NCI-H82 treated with DMSO at 0.1 percent for 48 hours (cell line): ENCODE measurements at regions not wholly inside any gene's neighbourhood (a gene's known extent, or its start where the extent isn't known, plus 50 kb on each side); places are given as distances from the start of the nearest gene placed in this dataset.

Experiments used
- DNase-seq: peaks from one replicate; lab custom pipeline; 2025; ENCODE audit not compliant: unreplicated experiment; lab: John Stamatoyannopoulos, UW

GRCh38 chr16:86210403-86211193 lies 299.7 kb upstream of the FOXF1 start:
- DNase-seq, result no peak

- no peak for DNase-seq
Measured at GRCh38 chr16:86211265-86211664, 299.1 kb upstream of the FOXF1 start.

GRCh38 chr16:86211800-86212199 lies 298.5 kb upstream of the FOXF1 start:
- no peak for DNase-seq

GRCh38 chr16:86212706-86213436 lies 297.5 kb upstream of the FOXF1 start:
- DNase-seq, result no peak

DNA sequence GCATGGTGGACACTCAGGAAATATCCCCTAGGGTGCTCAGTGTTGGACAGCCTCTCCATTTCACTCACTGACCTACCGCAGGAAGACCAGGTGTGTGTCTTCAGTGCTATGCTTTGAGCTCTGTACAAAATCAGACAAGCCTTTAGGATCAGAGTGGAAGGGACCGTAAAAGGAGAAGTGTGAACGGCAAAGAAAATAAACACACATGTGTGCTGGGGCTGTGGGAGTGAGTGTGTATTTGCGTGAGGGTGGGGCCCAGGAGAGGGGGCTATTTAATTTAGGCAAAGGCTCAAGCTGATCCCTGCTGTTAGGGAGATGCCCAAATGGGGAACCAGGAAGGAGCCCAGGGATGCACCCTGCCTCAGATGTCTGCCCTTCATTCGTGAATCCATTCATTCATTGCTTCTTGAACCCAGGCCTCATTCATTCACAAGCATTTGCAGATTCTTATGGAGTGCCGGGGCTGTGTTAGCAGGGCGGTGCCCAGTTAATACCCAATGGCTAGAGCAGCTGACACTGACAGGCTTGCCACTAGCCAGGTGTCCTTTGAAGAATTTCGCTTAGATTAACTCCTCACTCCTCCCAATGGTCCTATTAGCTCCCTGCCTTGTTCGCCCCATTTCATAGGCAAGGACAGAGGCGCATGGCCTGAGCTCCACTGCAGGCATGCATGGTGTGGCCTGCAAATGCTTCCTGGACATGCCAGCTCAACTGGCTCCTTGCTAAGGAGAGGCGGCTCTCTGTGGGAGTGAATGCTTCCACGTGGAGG lies 296.7 kb upstream of the FOXF1 start:
- no peak for DNase-seq

- no peak for DNase-seq
Measured at GRCh38 chr16:86214326-86215232, 295.7 kb upstream of the FOXF1 start.

DNA sequence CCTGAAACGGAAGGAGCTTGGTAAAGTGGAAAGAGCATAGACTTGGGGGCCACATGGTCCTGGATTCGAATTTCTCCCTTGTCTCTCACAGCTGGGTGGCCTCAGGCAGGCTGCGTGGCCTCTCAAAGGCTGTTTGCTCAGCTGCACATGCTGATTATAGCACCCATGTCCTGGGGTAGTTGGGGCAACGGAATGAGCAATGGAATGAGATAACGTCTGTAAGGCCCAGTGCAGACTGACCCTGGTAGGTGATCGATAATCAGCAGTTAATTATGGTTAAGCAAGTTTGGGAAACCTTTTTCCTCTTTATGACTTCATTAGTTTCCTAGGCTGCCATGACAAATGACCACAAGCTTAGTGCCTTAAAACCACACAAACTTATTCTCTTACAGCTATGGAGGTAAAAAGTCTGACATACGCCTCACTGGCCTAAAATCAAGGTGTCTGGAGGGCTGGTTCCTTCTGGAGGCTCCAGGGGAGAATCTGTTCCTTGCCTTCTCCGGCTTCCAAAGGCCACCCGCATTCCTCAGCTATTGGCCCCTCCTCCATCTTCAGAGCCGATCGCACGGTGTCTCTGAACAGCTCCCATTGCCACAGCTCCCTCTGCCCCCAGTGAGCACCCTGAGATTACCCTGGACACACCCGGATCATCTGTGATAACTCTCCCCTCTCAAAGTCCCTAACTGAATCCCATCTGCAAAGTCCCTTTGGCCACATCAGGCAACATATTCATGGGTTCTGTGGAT lies 294.9 kb upstream of the FOXF1 start:
- DNase-seq, result no peak

DNA sequence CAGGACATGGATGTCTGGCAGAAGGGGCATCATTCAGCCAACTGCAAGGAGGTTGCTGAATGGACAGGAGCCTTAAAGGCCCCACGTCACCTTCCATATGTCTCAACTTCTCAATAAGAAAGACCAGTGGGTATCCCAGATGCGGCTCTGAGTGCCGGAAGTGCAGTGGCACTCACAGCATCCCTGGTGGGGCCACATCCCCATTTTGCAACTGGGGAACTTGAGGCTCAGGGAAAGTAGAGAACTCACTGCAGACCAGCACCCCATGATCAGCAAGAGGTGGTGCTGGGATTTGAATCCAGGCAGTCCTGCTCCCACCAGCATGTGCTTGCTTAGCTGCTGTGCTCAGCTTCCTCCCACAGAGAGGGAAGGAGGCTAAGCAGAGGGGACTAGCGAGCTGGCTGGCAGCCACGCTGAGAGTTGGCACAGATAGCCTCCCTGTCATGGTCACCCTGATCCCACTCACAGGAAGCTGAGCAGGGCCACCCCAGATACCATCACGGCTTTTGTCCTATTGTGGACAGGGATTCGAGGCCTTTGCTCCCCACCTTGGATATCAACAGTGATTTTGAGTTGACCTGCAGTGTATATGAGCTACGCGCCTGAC lies 294.2 kb upstream of the FOXF1 start:
- no peak for DNase-seq

DNA sequence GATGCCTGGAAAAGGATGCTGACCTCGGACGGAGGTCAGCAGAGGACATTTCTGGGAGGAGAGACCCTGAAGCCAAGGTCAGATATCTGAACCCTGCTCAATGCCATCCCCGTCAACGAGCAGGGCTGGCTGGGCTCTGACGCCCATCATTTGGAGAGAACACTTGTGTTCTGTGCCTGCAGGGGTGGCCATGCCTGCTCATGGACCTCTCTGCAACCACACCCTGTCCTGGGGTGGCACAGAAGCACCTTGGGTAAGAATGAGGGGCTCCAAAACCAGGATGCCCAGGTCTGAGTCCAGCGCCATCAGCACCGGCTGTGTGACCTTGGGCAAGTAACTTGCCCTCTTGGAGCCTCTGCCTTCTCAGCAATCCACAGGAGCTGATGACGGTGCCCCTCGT lies 293.7 kb upstream of the FOXF1 start:
- no peak for DNase-seq

DNA sequence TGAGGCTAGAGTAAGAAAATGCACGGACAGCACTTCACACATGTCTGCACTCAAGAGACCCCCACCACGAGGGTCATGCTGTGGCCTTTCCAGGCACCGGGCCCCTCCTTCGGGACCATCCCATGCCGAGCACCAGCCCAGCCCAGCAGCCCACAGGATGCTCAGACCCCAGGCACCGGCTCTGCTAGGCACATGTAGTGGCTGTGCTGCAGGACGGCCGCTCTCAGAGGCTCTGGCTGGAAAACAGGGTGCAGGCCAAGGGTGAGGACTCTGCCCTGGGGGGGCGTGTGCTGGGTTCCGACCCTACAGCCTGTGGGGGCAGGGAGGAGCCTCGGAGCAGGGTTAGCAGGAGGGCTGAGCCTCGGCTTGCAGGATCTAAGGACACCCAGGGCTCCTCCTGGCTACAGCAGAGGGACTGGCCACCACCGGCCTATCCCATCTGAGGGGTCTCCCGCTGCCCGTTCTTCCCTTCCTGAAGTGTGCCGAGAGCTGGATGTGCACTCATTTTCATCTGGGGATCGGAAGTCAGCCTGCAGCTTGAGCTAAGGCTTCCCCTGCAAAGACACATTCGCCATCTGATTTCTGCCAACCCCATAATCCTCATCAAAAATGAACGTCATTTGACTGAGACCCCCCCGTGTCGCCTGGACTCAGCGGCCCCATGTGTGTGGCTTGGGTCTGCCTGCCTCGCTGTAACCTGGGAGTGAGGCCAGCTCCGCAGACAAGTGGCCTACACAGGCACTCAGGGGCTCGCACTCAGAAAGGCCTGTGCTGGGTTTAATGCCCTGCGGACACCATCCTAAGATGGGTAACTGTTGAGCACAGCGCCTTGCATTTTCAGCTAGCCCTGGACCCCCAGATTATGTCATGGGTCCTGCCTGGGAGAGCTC lies 293.1 kb upstream of the FOXF1 start:
- no peak for DNase-seq

GRCh38 chr16:86217891-86218270 lies 292.4 kb upstream of the FOXF1 start:
- DNase-seq, result no peak

- no peak for DNase-seq
Measured at GRCh38 chr16:86218479-86219170, 291.7 kb upstream of the FOXF1 start.

DNA sequence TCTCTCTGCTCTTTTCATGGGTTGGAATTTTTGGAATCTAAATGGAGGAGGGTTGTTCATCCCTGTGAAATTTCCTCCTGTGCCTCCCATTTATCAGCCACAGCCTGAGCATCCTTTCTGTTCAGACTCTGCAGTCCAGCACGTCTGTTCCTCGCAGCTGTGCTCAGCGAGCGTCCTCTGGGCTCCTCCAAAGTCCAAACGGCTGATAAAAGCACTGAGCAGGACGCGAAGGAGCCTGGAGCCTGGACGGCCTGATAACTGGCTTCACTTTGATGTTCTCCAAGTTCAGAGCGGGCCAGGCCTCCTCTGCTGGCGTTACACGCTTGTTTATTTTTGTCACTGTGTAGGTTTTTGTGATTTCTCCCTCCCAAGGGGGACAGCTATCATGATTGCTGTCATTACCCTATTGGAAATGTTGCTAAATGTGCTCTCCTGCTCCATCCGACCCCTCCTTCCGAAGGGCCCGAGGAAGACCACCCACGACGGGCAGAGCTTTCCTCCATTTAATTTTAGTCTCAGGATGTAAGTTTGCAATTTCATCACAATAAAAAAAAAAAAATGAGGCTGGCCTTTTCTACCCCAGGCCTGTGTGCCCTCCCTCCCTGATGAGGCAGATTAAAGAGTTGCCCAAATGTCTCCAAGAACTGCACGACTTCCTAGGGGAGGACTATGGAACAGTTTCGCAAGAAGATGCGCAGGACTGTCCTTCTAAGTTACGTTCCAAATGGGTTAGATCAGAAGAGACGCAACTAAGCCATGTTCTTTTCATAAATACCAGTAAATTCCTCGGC lies 290.5 kb upstream of the FOXF1 start:
- no peak for DNase-seq

DNA sequence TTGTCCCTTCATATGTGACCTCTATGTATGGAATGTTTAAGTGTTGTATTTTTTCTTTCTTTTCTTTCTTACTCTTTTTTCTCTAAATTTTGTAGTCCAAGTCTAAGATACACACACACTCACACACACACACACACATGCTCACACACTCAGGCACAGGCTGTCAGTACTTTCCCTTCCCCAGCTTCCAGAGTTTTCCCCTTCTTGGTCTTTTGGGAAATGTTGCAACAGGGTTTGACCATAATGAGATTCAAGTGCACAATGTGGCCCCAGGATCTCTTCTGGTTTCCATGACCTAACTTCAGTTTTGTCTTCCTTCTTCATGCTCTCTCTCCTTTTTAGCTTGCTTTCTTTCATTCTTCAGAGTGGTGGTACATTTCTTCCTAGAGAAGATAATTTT lies 289.8 kb upstream of the FOXF1 start:
- DNase-seq, result no peak

DNA sequence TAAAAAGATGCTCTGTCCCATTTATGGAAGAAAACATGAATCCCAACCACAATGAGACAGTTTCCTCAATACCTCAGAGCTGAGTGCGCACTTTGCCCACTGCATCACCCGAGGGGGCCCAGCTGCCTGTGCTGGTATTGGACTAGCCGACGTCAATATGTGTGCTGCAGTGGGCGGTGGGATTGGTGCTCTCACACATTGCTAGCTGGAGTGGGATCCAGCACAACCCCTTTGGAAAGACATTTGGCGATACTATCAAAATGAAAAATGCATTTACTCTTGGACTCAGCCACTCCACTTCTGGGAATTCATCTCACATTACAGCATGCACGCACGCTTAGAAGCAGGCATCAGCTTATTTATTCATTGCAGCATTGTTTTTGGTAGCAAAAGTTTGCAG lies 289.2 kb upstream of the FOXF1 start:
- DNase-seq, result no peak

DNA sequence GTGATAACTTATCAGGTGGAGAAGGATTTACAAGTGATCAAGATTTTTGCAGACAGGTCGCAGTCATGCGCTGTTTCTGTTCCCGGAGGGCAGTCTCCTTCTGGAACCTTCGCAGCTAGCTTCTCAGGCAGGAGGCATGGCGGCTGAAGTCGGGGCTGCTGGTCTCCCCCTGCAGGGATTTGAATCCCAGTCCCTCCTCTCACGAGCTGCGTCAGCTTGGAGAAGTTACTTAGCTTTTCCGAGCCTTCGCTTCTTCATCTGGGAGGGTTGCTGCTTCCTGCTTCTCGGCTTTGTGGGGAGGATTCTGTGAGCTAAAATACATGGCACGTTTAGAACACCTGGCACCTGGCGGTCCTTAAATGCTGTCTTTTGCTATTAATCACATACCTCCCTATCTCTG lies 287.8 kb upstream of the FOXF1 start:
- no peak for DNase-seq

- DNase-seq, result no peak
Measured at GRCh38 chr16:86222965-86223551, 287.3 kb upstream of the FOXF1 start.
